Adrenal gland (tissue), 9 donors: ENCODE measurements at regions not wholly inside any gene's neighbourhood (a gene's known extent, or its start where the extent isn't known, plus 50 kb on each side); places are given as distances from the start of the nearest gene placed in this dataset.

Source experiments
- DNase-seq, 7 donors: peaks; one replicate each; pipeline ENCODE4 v3.0.0-alpha.2; 2019 to 2020
- H3K27ac ChIP-seq, 5 donors: fragments of 200-600 bp; sonication (generic) in 4 of 5; 1 replicate in 3 of 5; 2 replicates in 2 of 5; pipeline versions ENCODE4 v1.5.1 to v1.8.0; 2016 to 2020; ENCODE audit warnings: mild to moderate bottlenecking in 1 of 5
- H3K27me3 ChIP-seq: fragments of 200-600 bp; 2 replicates; pipeline ENCODE4 v1.8.0; 2021
- H3K36me3 ChIP-seq, 2 donors: fragments of 200-600 bp; replicated peaks in 1 of 2; 1 replicate in 1 of 2; 2 replicates in 1 of 2; pipeline versions ENCODE4 v1.5.1 to v1.8.0; 2018 to 2022
- H3K4me1 ChIP-seq, 2 donors: fragments of 200-600 bp; replicated peaks in 1 of 2; 1 replicate in 1 of 2; 2 replicates in 1 of 2; pipeline versions ENCODE4 v1.5.1 to v1.8.0; 2018 to 2021
- H3K4me3 ChIP-seq, 4 donors: fragments of 200-600 bp; sonication (generic) in 3 of 4; one replicate each; pipeline ENCODE4 v1.5.1; 2016 to 2018
- H3K9me3 ChIP-seq, 3 donors: fragments of 200-600 bp; sonication (generic) in 1 of 3; replicated peaks in 1 of 3; 1 replicate in 2 of 3; 2 replicates in 1 of 3; pipeline versions ENCODE4 v1.5.1 to v1.8.0; 2016 to 2021
- POLR2A ChIP-seq, 2 donors: fragments of 450-650 bp; IDR thresholded peaks; one replicate each; pipeline ENCODE4 v1.6.1; 2017; ENCODE audit warnings: antibody characterized with exemption in 2 of 2, mild to moderate bottlenecking in 2 of 2, moderate library complexity in 1 of 2
- WGBS, 4 donors: extraction: QIAGEN DNeasy Blood & Tissue Kit in 2 of 4; methylation state at CpG; one replicate each; pipeline versions ENCODE4 v1.1.5 to v1.1.7; 2013 to 2017; 5-methylcytosine and 5-hydroxymethylcytosine counted together
- intact Hi-C, 2 donors: fragments of 100-400 bp; cut with DNase I; formaldehyde crosslinking; loops; one replicate each; pipeline versions ENCODE4 v1.14.1 to v1.15.0; 2022 to 2023
- TF ChIP-seq, protein P1 (sequence below), 6 experiments: fragments of 450-650 bp in 4 of 6; fragments of 200-600 bp in 2 of 6; sonication (generic) in 1 of 6; IDR thresholded peaks; 1 replicate in 5 of 6; 2 replicates in 1 of 6; pipeline versions ENCODE4 v1.5.1 to v1.8.0; 2016 to 2021; ENCODE audit warnings: antibody characterized with exemption in 6 of 6, mild to moderate bottlenecking in 2 of 6, moderate library complexity in 1 of 6
- donor health status: healthy with polysubstance abuse.
- donor health status: Bipolar disorder and iron deficiency.
- donor health status: DM: yes; HTN: yes; CAD: no.
- donor health status: DM: no; HTN: no; CAD: no.
- donor health status: DM: no; HTN: no; CAD: no.

DNA sequence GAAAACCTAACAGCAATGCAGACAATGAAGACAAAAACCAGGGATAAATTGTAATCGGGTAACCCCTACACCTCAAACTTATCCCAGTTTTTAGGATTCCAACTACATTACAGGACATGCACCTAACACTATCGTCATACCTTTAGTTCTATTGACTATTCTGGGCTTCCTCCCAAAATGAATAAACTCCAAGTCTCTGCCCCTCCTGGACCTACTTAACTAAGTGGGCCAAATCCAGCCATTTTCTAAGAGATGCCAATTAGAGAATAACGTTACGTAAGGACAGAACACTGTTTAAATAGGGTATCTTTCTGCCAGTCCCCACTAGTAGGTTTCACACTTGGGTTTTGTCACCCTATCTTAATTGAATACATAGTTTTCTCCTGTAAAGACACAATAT, 253.1 kb upstream of the MKLN1 start:
- DNase-seq, result no peak
- intact Hi-C loops, result no loop called here
- Histone ChIP-seq H3K9me3 (no peaks in the 10 kb centered on the region), H3K4me1 (peaks cover 12 to 55% of the 10 kb centered on the region in 2 donors), H3K4me3 (no peak overlapping the region), H3K27me3 (no peaks in the 10 kb centered on the region), H3K36me3 (no peaks in the 10 kb centered on the region), H3K27ac (peak overlapping the region in 2 of 5 donors; percentile 19 to 54)
- no peak for TF ChIP-seq POLR2A (IDR thresholded peaks at IDR 0.05)
- TF ChIP-seq, protein P1, sequence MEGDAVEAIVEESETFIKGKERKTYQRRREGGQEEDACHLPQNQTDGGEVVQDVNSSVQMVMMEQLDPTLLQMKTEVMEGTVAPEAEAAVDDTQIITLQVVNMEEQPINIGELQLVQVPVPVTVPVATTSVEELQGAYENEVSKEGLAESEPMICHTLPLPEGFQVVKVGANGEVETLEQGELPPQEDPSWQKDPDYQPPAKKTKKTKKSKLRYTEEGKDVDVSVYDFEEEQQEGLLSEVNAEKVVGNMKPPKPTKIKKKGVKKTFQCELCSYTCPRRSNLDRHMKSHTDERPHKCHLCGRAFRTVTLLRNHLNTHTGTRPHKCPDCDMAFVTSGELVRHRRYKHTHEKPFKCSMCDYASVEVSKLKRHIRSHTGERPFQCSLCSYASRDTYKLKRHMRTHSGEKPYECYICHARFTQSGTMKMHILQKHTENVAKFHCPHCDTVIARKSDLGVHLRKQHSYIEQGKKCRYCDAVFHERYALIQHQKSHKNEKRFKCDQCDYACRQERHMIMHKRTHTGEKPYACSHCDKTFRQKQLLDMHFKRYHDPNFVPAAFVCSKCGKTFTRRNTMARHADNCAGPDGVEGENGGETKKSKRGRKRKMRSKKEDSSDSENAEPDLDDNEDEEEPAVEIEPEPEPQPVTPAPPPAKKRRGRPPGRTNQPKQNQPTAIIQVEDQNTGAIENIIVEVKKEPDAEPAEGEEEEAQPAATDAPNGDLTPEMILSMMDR (IDR thresholded peaks at IDR 0.05), result no peak
- 95 to 98% (median 97%) methylated on average over 4 of the region's 4 CpGs for WGBS, 4 donors

DNA sequence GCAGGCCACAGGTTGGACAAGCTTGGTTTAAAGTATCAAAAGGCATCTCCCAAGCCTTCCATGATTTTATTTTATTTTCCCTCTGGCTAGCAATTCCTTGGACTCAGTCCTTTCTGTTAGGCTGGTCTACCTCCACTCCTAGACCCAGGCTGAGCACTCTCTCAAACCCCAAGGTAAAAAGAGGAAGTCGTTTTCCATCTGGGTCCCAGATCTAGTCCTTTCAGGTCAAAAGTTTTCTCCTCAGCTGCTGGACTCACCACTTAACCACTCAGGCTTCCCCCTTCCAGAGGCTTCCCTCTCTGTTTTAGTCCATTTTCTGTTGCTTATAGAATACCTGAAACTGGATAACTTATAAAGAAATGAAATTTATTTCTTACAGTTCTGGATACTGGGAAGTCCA, 252.3 kb upstream of the MKLN1 start:
- Histone ChIP-seq H3K4me3 (no peak overlapping the region), H3K27me3 (no peaks in the 10 kb centered on the region), H3K36me3 (no peaks in the 10 kb centered on the region), H3K27ac (peak overlapping the region in 1 of 5 donors; percentile 11), H3K4me1 (peaks cover 12 to 54% of the 10 kb centered on the region in 2 donors), H3K9me3 (no peaks in the 10 kb centered on the region)
- DNase-seq, result no peak
- TF ChIP-seq, protein P1 (IDR thresholded peaks at IDR 0.05), result no peak
- TF ChIP-seq POLR2A (IDR thresholded peaks at IDR 0.05), result no peak
- intact Hi-C loops, result no loop called here
- WGBS, 4 donors, result 57 to 69% (median 68%) methylated on average over 1 of the region's 1 CpG

DNA sequence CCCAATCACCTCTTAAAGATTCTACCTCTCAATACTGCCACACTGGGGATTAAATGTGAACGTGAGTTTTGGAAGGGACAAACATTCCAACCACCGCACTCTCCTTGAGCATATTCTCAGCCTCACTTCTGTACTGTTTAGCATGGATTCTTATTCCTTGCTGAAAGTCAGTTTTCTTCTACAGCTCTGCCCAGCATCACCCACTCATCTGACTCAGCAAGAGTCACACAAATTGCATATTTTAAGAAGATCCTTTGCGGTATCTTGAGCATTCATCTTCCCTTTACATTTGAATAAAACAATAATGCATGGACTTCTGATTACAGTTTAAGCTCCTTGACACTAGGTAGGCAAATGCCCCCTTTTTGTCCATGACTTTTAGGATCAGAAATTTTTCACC, 251.6 kb upstream of the MKLN1 start:
- intact Hi-C loops, result no loop called here
- no peak for DNase-seq
- Histone ChIP-seq H3K27ac (peak overlapping the region in 2 of 5 donors; percentile 11 to 33), H3K27me3 (no peaks in the 10 kb centered on the region), H3K9me3 (no peaks in the 10 kb centered on the region), H3K4me1 (peaks cover 12 to 57% of the 10 kb centered on the region in 2 donors), H3K4me3 (no peak overlapping the region), H3K36me3 (no peaks in the 10 kb centered on the region)
- 78 to 88% (median 86%) methylated on average over 3 of the region's 3 CpGs for WGBS, 4 donors
- TF ChIP-seq, protein P1 (IDR thresholded peaks at IDR 0.05), result no peak
- no peak for TF ChIP-seq POLR2A (IDR thresholded peaks at IDR 0.05)

DNA sequence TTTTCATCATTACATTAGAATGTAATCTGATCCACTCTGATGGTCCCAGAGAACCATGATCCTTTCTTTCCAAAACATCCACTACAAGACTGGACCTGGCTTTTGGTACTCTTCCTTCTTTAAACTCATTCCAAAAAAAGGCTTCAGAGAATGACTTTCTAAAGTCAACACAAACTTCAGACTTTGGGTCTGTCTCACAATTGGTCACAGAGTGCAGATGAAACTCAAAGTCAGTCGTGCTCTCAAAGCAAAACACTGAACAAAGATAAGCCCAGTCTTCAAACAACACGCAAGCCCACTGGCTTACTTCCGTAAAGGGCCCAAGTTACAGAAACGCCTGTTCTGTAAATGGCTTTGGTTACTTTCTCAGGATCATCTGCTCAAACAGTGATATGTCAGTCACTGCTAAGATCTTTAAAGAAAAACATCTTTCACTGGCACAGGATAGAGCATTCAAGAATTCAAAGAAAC, 250.9 kb upstream of the MKLN1 start:
- H3K9me3 ChIP-seq, result no peaks in the 10 kb centered on the region
- DNase-seq, result no peak
- H3K27me3 ChIP-seq, result no peaks in the 10 kb centered on the region
- no peaks in the 10 kb centered on the region for H3K36me3 ChIP-seq
- 61 to 79% (median 73%) methylated on average over 4 of the region's 4 CpGs for WGBS, 4 donors
- peak overlapping the region in 2 of 5 donors; percentile 33 to 44 for H3K27ac ChIP-seq
- TF ChIP-seq POLR2A (IDR thresholded peaks at IDR 0.05), result no peak
- TF ChIP-seq, protein P1 (IDR thresholded peaks at IDR 0.05), result no peak
- peaks cover 12 to 52% of the 10 kb centered on the region in 2 donors for H3K4me1 ChIP-seq
- intact Hi-C loops, result no loop called here
- no peak overlapping the region for H3K4me3 ChIP-seq
